Erythroblast (primary cell): ENCODE measurements at regions not wholly inside any gene's neighbourhood (a gene's known extent, or its start where the extent isn't known, plus 50 kb on each side); places are given as distances from the start of the nearest gene placed in this dataset.

Source experiments
- GATA1 ChIP-seq: IDR thresholded peaks from 2 replicates; pipeline ENCODE4 v1.6.1; 2011; ENCODE audit warnings: low read depth, mild to moderate bottlenecking, control low read depth, low read length, moderate library complexity
- POLR2A ChIP-seq: IDR thresholded peaks from 2 replicates; pipeline ENCODE4 v1.6.1; 2011; ENCODE audit warnings: mild to moderate bottlenecking, low read length

GRCh38 chr16:26647870-26648269 is 418.9 kb upstream of the C16orf82 start:
- TF ChIP-seq POLR2A = no peak
- no peak for TF ChIP-seq GATA1
